Tibial nerve (tissue), 4 donors: ENCODE measurements at regions not wholly inside any gene's neighbourhood (a gene's known extent, or its start where the extent isn't known, plus 50 kb on each side); places are given as distances from the start of the nearest gene placed in this dataset.

Experiments
- CTCF ChIP-seq, 5 experiments: fragments of 200-600 bp in 3 of 5; fragments of 450-650 bp in 2 of 5; sonication (generic) in 3 of 5; IDR thresholded peaks; one replicate each; pipeline ENCODE4 v1.5.1; 2016 to 2019; ENCODE audit warnings: antibody characterized with exemption in 5 of 5, mild to moderate bottlenecking in 3 of 5, moderate library complexity in 2 of 5
- EP300 ChIP-seq, 2 donors: sonication (generic); formaldehyde crosslinking; IDR thresholded peaks; one replicate each; pipeline ENCODE4 v1.6.1; 2017; ENCODE audit warnings: antibody characterized with exemption in 2 of 2, mild to moderate bottlenecking in 1 of 2
- POLR2A ChIP-seq, 2 donors: fragments of 450-650 bp; IDR thresholded peaks; one replicate each; pipeline ENCODE4 v1.6.1; 2017; ENCODE audit warnings: antibody characterized with exemption in 2 of 2, mild to moderate bottlenecking in 2 of 2, moderate library complexity in 2 of 2

DNA sequence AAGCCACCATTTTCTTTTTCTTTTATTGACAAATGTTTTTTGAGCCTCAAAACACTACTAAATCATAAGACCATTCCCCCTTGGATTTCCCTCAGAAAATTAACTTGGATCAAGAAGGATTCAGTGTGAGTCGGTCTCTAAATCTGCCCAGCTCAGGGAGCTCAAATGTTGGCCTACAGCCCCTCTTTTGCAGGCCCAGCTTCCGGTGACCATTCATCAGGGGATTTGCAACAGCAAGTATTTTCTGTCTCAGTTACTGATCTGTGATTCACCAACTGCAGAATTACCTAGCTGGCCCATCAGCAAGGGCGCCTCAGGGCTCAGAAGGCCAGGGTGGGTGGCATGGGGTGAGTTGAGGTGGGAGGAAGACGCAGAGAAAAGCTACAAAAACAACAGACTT is 318.1 kb downstream of the CDC5L start:
- TF ChIP-seq POLR2A (IDR thresholded peaks at IDR 0.05): no peak
- TF ChIP-seq CTCF (IDR thresholded peaks at IDR 0.05): no peak
- no peak for TF ChIP-seq EP300 (IDR thresholded peaks at IDR 0.05)
